Ascending aorta (tissue), 2 donors: ENCODE measurements at regions not wholly inside any gene's neighbourhood (a gene's known extent, or its start where the extent isn't known, plus 50 kb on each side); places are given as distances from the start of the nearest gene placed in this dataset.

Experiments used
- DNase-seq, 2 donors: peaks; one replicate each; pipeline ENCODE4 v3.0.0-alpha.2; 2019; ENCODE audit warnings: low spot score in 2 of 2
- H3K27ac ChIP-seq, 2 donors: fragments of 200-600 bp; sonication (generic); one replicate each; pipeline ENCODE4 v1.5.1; 2016 to 2017; ENCODE audit warnings: mild to moderate bottlenecking in 1 of 2
- H3K27me3 ChIP-seq: fragments of 200-600 bp; sonication (generic); one replicate; pipeline ENCODE4 v1.5.1; 2017
- H3K36me3 ChIP-seq, 2 donors: fragments of 200-600 bp; sonication (generic); one replicate each; pipeline ENCODE4 v1.5.1; 2016
- H3K4me1 ChIP-seq, 2 donors: fragments of 200-600 bp; sonication (generic); one replicate each; pipeline ENCODE4 v1.5.1; 2016 to 2017; ENCODE audit warnings: mild to moderate bottlenecking in 1 of 2
- H3K4me3 ChIP-seq, 2 donors: fragments of 200-600 bp; sonication (generic); one replicate each; pipeline ENCODE4 v1.5.1; 2016 to 2017; ENCODE audit warnings: mild to moderate bottlenecking in 1 of 2
- H3K9me3 ChIP-seq, 2 donors: fragments of 200-600 bp; sonication (generic); one replicate each; pipeline ENCODE4 v1.5.1; 2016
- intact Hi-C: fragments of 100-400 bp; cut with DNase I; formaldehyde crosslinking; loops from one replicate; pipeline ENCODE4 v1.15.1; 2023
- TF ChIP-seq, protein P1 (sequence below), 3 experiments: fragments of 200-600 bp in 2 of 3; fragments of 450-650 bp in 1 of 3; sonication (generic) in 2 of 3; IDR thresholded peaks; one replicate each; pipeline ENCODE4 v1.5.1; 2016 to 2019; ENCODE audit warnings: antibody characterized with exemption in 3 of 3, mild to moderate bottlenecking in 1 of 3, moderate library complexity in 1 of 3

DNA sequence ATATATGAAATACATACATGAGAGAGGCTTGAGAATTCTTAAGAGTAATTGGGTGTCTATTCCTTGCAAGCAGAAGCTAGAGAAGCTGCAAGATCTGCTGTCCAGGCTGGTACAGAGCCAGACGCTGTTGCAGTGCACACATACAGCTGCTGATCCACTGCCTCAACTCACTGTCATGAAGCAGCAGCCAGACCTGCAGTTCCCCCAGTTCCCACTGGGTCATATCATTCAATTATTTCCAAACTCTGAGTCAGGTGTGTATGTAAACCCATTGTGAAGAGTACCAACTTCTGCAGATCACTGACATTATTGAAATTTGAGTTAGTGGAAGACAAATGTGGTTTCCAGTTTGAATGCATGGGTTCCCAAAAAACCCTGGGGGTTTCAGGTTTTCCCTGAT is 1212.8 kb upstream of the ADGRL3 start:
- Histone ChIP-seq H3K27ac (no peak overlapping the region), H3K9me3 (no peaks in the 10 kb centered on the region), H3K36me3 (no peaks in the 10 kb centered on the region), H3K4me3 (no peak overlapping the region), H3K4me1 (no peaks in the 10 kb centered on the region), H3K27me3 (no peaks in the 10 kb centered on the region)
- TF ChIP-seq, protein P1, sequence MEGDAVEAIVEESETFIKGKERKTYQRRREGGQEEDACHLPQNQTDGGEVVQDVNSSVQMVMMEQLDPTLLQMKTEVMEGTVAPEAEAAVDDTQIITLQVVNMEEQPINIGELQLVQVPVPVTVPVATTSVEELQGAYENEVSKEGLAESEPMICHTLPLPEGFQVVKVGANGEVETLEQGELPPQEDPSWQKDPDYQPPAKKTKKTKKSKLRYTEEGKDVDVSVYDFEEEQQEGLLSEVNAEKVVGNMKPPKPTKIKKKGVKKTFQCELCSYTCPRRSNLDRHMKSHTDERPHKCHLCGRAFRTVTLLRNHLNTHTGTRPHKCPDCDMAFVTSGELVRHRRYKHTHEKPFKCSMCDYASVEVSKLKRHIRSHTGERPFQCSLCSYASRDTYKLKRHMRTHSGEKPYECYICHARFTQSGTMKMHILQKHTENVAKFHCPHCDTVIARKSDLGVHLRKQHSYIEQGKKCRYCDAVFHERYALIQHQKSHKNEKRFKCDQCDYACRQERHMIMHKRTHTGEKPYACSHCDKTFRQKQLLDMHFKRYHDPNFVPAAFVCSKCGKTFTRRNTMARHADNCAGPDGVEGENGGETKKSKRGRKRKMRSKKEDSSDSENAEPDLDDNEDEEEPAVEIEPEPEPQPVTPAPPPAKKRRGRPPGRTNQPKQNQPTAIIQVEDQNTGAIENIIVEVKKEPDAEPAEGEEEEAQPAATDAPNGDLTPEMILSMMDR (IDR thresholded peaks at IDR 0.05) = no peak
- DNase-seq = no peak
- intact Hi-C loops = no loop called here

DNA sequence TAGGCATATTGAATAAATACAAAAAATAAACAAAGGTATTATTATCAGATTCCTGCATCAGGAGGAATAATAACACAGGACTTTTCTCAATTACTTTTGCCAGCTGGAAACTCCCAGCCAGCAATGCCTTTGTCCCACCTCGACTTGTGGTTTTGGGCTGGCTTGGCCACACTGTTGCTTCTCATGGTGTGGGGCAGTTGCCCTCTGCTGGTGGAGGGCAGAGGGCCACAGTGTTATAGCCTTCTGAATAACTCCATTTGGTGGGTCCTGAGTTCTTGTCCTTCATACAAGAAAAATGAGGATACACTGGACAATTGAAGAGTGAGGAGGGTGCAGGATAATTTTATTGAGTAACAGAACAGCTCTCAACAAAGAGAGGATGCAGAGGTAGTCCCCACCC is 1206.0 kb upstream of the ADGRL3 start:
- no peak for DNase-seq
- no peaks in the 10 kb centered on the region for H3K27me3 ChIP-seq
- no peak overlapping the region for H3K4me3 ChIP-seq
- TF ChIP-seq, protein P1 (IDR thresholded peaks at IDR 0.05) = no peak
- H3K9me3 ChIP-seq = peaks cover 0 to 14% of the 10 kb centered on the region in 2 donors
- H3K27ac ChIP-seq = no peak overlapping the region
- H3K36me3 ChIP-seq = no peaks in the 10 kb centered on the region
- H3K4me1 ChIP-seq = no peaks in the 10 kb centered on the region
- intact Hi-C loops = no loop called here

GRCh38 chr4:60002603-60003337 is 1197.4 kb upstream of the ADGRL3 start:
- no peak overlapping the region for H3K27ac ChIP-seq
- TF ChIP-seq, protein P1 (IDR thresholded peaks at IDR 0.05) = no peak
- no peaks in the 10 kb centered on the region for H3K27me3 ChIP-seq
- H3K9me3 ChIP-seq = no peaks in the 10 kb centered on the region
- intact Hi-C loops = no loop called here
- no peaks in the 10 kb centered on the region for H3K4me1 ChIP-seq
- DNase-seq = no peak
- H3K4me3 ChIP-seq = no peak overlapping the region
- H3K36me3 ChIP-seq = no peaks in the 10 kb centered on the region

DNA sequence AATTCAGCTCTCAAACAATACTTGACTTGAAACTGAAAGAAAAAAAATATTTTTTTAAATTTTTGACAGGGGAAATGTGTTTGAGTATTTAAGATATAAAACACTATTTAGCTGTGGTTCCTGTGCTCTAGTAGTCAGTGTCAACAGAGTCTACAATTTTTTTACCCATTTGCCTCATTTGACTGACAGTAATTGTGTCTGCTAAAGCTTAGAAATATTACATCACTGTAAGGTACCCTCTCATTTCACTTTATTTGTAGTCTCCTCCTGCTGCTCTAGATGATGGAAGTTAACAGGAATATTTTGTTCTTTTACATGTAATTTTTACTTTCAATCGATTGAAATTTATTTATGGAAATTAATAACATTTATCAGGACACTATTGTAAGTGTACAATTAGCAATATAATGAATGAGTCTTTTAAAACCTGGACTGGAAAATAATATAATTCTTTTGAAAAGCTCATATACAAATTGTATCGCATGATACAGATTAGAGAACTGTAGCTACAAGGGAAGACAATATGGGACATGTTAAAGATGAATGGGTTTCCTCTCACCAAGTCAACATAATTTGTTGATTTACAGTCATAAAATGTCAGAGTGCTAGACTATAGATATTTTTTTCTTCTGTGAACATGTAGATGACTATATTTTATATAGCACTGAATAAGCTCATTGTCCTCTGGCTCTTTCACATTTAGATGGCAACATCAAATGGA is 1186.5 kb upstream of the ADGRL3 start:
- no peak overlapping the region for H3K4me3 ChIP-seq
- H3K27me3 ChIP-seq = no peaks in the 10 kb centered on the region
- DNase-seq = no peak
- intact Hi-C loops = no loop called here
- no peaks in the 10 kb centered on the region for H3K4me1 ChIP-seq
- H3K9me3 ChIP-seq = no peaks in the 10 kb centered on the region
- TF ChIP-seq, protein P1 (IDR thresholded peaks at IDR 0.05) = no peak
- no peaks in the 10 kb centered on the region for H3K36me3 ChIP-seq
- no peak overlapping the region for H3K27ac ChIP-seq

GRCh38 chr4:60016971-60017370 is 1183.2 kb upstream of the ADGRL3 start:
- Histone ChIP-seq H3K27ac (no peak overlapping the region), H3K9me3 (no peaks in the 10 kb centered on the region), H3K36me3 (no peaks in the 10 kb centered on the region), H3K4me3 (no peak overlapping the region), H3K4me1 (no peaks in the 10 kb centered on the region), H3K27me3 (no peaks in the 10 kb centered on the region)
- TF ChIP-seq, protein P1 (IDR thresholded peaks at IDR 0.05) = no peak
- DNase-seq = no peak
- intact Hi-C loops = no loop called here
